ENCODE measurements at regions not wholly inside any gene's neighbourhood (a gene's known extent, or its start where the extent isn't known, plus 50 kb on each side); places are given as distances from the start of the nearest gene placed in this dataset.
A peak's percentile ranks its signal among the peaks of the same experiment; 100 is the strongest.

DNA sequence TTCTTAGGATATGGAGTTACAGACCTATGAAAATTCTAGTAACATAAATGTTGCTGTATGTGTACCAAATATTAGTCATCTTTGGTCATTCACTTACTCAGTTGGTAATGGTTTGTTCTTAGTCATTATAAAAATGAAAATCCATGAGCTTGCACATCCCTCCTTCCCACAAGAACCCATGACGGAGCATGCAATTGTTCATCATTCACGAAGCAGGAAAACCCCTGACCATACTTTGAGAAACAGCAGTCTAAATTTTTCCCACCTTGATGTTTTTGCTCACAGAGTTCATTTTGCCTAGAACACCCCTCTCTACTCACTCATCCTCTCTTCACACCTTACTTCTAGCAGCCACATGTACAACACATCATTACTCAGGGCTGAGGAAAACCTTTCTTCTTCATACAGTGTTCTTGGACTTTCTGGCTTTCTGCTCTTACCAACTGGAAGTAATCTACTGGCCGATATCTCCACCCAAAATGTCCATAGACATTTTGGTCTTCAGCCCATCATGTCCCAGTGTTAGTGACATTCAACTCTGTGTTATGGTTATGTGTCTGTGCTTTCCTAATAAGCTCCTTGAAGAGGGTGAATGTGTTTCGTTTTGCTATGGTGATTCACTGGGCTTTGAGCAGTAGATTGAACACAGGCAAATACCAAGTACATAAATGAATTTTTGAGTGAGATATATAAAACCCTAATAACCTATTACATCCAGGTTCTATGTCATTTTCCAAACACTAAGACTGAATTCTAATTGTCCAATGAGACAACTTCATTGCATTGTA lies 189.9 kb downstream of the ZC3H11B start:
- no peak overlapping the region for H3K27ac Mint-ChIP-seq

GRCh38 chr1:219420913-219421312 lies 192.0 kb downstream of the ZC3H11B start:
- Histone ChIP-seq H3K36me3 (ENCODE audit: insufficient read depth, low read length) (no peaks in the 10 kb centered on the region), H3K4me3 (ENCODE audit: low read length in 2 of 2) (no peak overlapping the region), H3K4me1 (ENCODE audit: insufficient read depth, low read length) (no peaks in the 10 kb centered on the region), H3K27me3 (ENCODE audit: insufficient read depth, low read length) (no peaks in the 10 kb centered on the region), H3K9me3 (ENCODE audit: control insufficient read depth in 1 of 2, low read length in 2 of 2) (no peaks in the 10 kb centered on the region), H3K27ac (ENCODE audit: low read depth, low read length) (no peak overlapping the region)
- intact Hi-C loops (cut with micrococcal nuclease) = no loop called here
- no peak overlapping the region for H3K27ac Mint-ChIP-seq
- no peaks in the 10 kb centered on the region for H3K9me3 Mint-ChIP-seq
- no peaks in the 10 kb centered on the region for H3K27me3 Mint-ChIP-seq
- ChIA-PET POLR2A (ENCODE audit: partially characterized antibody) (no interaction called here), CTCF (ENCODE audit: partially characterized antibody) (no interaction called here)
- H3K4me3 Mint-ChIP-seq = no peak overlapping the region
- DNase-seq = no peak
- H3K4me1 Mint-ChIP-seq = no peaks in the 10 kb centered on the region
- H3K36me3 Mint-ChIP-seq = no peaks in the 10 kb centered on the region

More for the DNA sequence above, 189.9 kb downstream of the ZC3H11B start:
- POLR2A ChIA-PET (ENCODE audit: partially characterized antibody) = no interaction called here
- Histone ChIP-seq H3K9me3 (ENCODE audit: control insufficient read depth in 1 of 2, low read length in 2 of 2) (no peaks in the 10 kb centered on the region), H3K4me1 (ENCODE audit: insufficient read depth, low read length) (no peaks in the 10 kb centered on the region), H3K27ac (ENCODE audit: low read depth, low read length) (no peak overlapping the region), H3K4me3 (ENCODE audit: low read length in 2 of 2) (no peak overlapping the region), H3K27me3 (ENCODE audit: insufficient read depth, low read length) (no peaks in the 10 kb centered on the region), H3K36me3 (ENCODE audit: insufficient read depth, low read length) (no peaks in the 10 kb centered on the region)
- Mint-ChIP-seq H3K4me1 (no peaks in the 10 kb centered on the region), H3K27me3 (no peaks in the 10 kb centered on the region), H3K9me3 (no peaks in the 10 kb centered on the region), H3K4me3 (no peak overlapping the region), H3K36me3 (no peaks in the 10 kb centered on the region)
- CTCF ChIA-PET (ENCODE audit: partially characterized antibody) = no interaction called here
- DNase-seq = no peak
- intact Hi-C loops (cut with micrococcal nuclease) = no loop called here

- no peaks in the 10 kb centered on the region for H3K4me1 Mint-ChIP-seq
- POLR2A ChIA-PET (ENCODE audit: partially characterized antibody) = no interaction called here
Measured at GRCh38 chr1:219419860-219420259, 193.0 kb downstream of the ZC3H11B start.

GRCh38 chr1:219419065-219419464 lies 193.8 kb downstream of the ZC3H11B start:
- Histone ChIP-seq H3K4me3 (ENCODE audit: low read length in 2 of 2) (no peak overlapping the region), H3K36me3 (ENCODE audit: insufficient read depth, low read length) (no peaks in the 10 kb centered on the region), H3K27me3 (ENCODE audit: insufficient read depth, low read length) (no peaks in the 10 kb centered on the region), H3K9me3 (ENCODE audit: control insufficient read depth in 1 of 2, low read length in 2 of 2) (no peaks in the 10 kb centered on the region), H3K4me1 (ENCODE audit: insufficient read depth, low read length) (no peaks in the 10 kb centered on the region), H3K27ac (ENCODE audit: low read depth, low read length) (no peak overlapping the region)
- CTCF ChIA-PET (ENCODE audit: partially characterized antibody) = interaction anchor here (4.0 kb wide), 1 partner anchor 1090 kb away, joined by 10 read pairs; no protein-coding TSS in a partner anchor
- intact Hi-C loops (cut with micrococcal nuclease) = no loop called here
- H3K27me3 Mint-ChIP-seq = no peaks in the 10 kb centered on the region
- no peak overlapping the region for H3K4me3 Mint-ChIP-seq
- H3K27ac Mint-ChIP-seq = no peak overlapping the region
- H3K9me3 Mint-ChIP-seq = no peaks in the 10 kb centered on the region
- no peak for DNase-seq
- no peaks in the 10 kb centered on the region for H3K36me3 Mint-ChIP-seq
- POLR2A ChIA-PET (ENCODE audit: partially characterized antibody) = no interaction called here
- H3K4me1 Mint-ChIP-seq = no peaks in the 10 kb centered on the region

More at GRCh38 chr1:219419860-219420259, 193.0 kb downstream of the ZC3H11B start:
- no peaks in the 10 kb centered on the region for H3K4me1 ChIP-seq (ENCODE audit: insufficient read depth, low read length)
- intact Hi-C loops (cut with micrococcal nuclease) = no loop called here
- no peaks in the 10 kb centered on the region for H3K9me3 Mint-ChIP-seq
- H3K4me3 Mint-ChIP-seq = no peak overlapping the region
- H3K36me3 ChIP-seq (ENCODE audit: insufficient read depth, low read length) = no peaks in the 10 kb centered on the region
- CTCF ChIA-PET (ENCODE audit: partially characterized antibody) = interaction anchor here (4.0 kb wide), 1 partner anchor 1090 kb away, joined by 10 read pairs; no protein-coding TSS in a partner anchor
- H3K27ac Mint-ChIP-seq = no peak overlapping the region
- H3K27me3 Mint-ChIP-seq = no peaks in the 10 kb centered on the region
- no peaks in the 10 kb centered on the region for H3K36me3 Mint-ChIP-seq
- H3K9me3 ChIP-seq (ENCODE audit: control insufficient read depth in 1 of 2, low read length in 2 of 2) = no peaks in the 10 kb centered on the region
- H3K27ac ChIP-seq (ENCODE audit: low read depth, low read length) = no peak overlapping the region
- no peak for DNase-seq
- no peak overlapping the region for H3K4me3 ChIP-seq (ENCODE audit: low read length in 2 of 2)
- no peaks in the 10 kb centered on the region for H3K27me3 ChIP-seq (ENCODE audit: insufficient read depth, low read length)

GRCh38 chr1:219417610-219418009 lies 195.3 kb downstream of the ZC3H11B start:
- H3K27ac Mint-ChIP-seq = no peak overlapping the region
- intact Hi-C loops (cut with micrococcal nuclease) = loop anchor here (2.0 kb wide), 1 partner anchor 1079 kb away; no protein-coding TSS in a partner anchor
- H3K4me3 ChIP-seq (ENCODE audit: low read length in 2 of 2) = no peak overlapping the region
- H3K27me3 ChIP-seq (ENCODE audit: insufficient read depth, low read length) = no peaks in the 10 kb centered on the region
- no peaks in the 10 kb centered on the region for H3K4me1 Mint-ChIP-seq
- no peak overlapping the region for H3K27ac ChIP-seq (ENCODE audit: low read depth, low read length)
- H3K4me3 Mint-ChIP-seq = no peak overlapping the region
- H3K9me3 ChIP-seq (ENCODE audit: control insufficient read depth in 1 of 2, low read length in 2 of 2) = no peaks in the 10 kb centered on the region
- H3K27me3 Mint-ChIP-seq = no peaks in the 10 kb centered on the region
- H3K36me3 Mint-ChIP-seq = no peaks in the 10 kb centered on the region
- ChIA-PET POLR2A (ENCODE audit: partially characterized antibody) (no interaction called here), CTCF (ENCODE audit: partially characterized antibody) (interaction anchor here (1.4 to 4.0 kb wide), 3 partner anchors 11 to 1088 kb away, joined by 3 to 10 read pairs (median 4); no protein-coding TSS in a partner anchor)
- no peaks in the 10 kb centered on the region for H3K36me3 ChIP-seq (ENCODE audit: insufficient read depth, low read length)
- no peaks in the 10 kb centered on the region for H3K9me3 Mint-ChIP-seq
- no peaks in the 10 kb centered on the region for H3K4me1 ChIP-seq (ENCODE audit: insufficient read depth, low read length)
- no peak for DNase-seq

DNA sequence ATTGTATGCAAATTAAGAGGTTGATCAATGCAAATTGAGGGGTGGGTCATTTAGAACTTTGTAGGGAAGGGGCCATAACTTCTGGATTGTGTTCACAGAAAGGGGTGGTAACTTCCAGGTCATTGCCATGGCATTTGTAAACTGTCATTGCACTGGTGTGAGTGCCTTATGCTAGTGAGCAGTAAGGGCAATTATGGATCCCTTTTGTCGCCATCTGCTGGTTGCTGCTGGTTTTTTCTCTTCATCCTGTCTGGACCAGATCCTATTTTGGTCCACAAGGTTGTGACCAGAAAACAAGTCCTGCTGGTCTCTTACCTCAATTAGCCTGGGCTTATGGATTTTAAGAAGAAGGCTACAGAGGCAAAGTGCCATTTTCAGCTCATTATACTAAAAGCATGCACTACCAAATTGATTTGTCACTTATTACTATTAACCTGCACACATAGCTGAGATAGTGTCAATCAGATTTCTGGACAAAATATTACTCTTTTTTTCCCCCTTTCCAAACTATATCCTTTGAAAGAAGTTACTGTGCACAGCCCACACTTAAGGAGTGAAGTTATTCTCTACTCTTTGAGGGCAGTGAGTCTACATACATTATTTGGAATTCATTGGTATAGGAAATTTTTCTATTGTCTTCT lies 196.2 kb downstream of the ZC3H11B start:
- Histone ChIP-seq H3K36me3 (ENCODE audit: insufficient read depth, low read length) (no peaks in the 10 kb centered on the region), H3K9me3 (ENCODE audit: control insufficient read depth in 1 of 2, low read length in 2 of 2) (no peaks in the 10 kb centered on the region), H3K4me3 (ENCODE audit: low read length in 2 of 2) (no peak overlapping the region), H3K4me1 (ENCODE audit: insufficient read depth, low read length) (no peaks in the 10 kb centered on the region), H3K27me3 (ENCODE audit: insufficient read depth, low read length) (no peaks in the 10 kb centered on the region), H3K27ac (ENCODE audit: low read depth, low read length) (no peak overlapping the region)
- ChIA-PET CTCF (ENCODE audit: partially characterized antibody) (interaction anchor here (1.4 to 4.0 kb wide), 3 partner anchors 11 to 1087 kb away, joined by 3 to 10 read pairs (median 4); no protein-coding TSS in a partner anchor), POLR2A (ENCODE audit: partially characterized antibody) (no interaction called here)
- Mint-ChIP-seq H3K4me1 (no peaks in the 10 kb centered on the region), H3K4me3 (no peak overlapping the region), H3K27ac (no peak overlapping the region), H3K27me3 (no peaks in the 10 kb centered on the region), H3K9me3 (no peaks in the 10 kb centered on the region), H3K36me3 (no peaks in the 10 kb centered on the region)
- intact Hi-C loops (cut with micrococcal nuclease) = loop anchor here (2.0 kb wide), 1 partner anchor 1078 kb away; no protein-coding TSS in a partner anchor
- DNase-seq = peak in 4 of 5 donors; percentile 12 to 33 (median 20)

- H3K36me3 ChIP-seq (ENCODE audit: insufficient read depth, low read length) = no peaks in the 10 kb centered on the region
- Mint-ChIP-seq H3K27ac (no peak overlapping the region), H3K27me3 (no peaks in the 10 kb centered on the region), H3K36me3 (no peaks in the 10 kb centered on the region), H3K4me1 (no peaks in the 10 kb centered on the region), H3K4me3 (no peak overlapping the region), H3K9me3 (no peaks in the 10 kb centered on the region)
- no peaks in the 10 kb centered on the region for H3K27me3 ChIP-seq (ENCODE audit: insufficient read depth, low read length)
- no peak for DNase-seq
- POLR2A ChIA-PET (ENCODE audit: partially characterized antibody) = no interaction called here
- H3K9me3 ChIP-seq (ENCODE audit: control insufficient read depth in 1 of 2, low read length in 2 of 2) = no peaks in the 10 kb centered on the region
- CTCF ChIA-PET (ENCODE audit: partially characterized antibody) = no interaction called here
- H3K27ac ChIP-seq (ENCODE audit: low read depth, low read length) = no peak overlapping the region
- H3K4me1 ChIP-seq (ENCODE audit: insufficient read depth, low read length) = no peaks in the 10 kb centered on the region
- intact Hi-C loops (cut with micrococcal nuclease) = loop anchor here (2.0 kb wide), 1 partner anchor 1077 kb away; no protein-coding TSS in a partner anchor
- H3K4me3 ChIP-seq (ENCODE audit: low read length in 2 of 2) = no peak overlapping the region
Measured at GRCh38 chr1:219415915-219416314, 197.0 kb downstream of the ZC3H11B start.
